Activated gamma-delta T cell treated with Interleukin-2 at 50 U/mL for 16 hours (primary cell): ENCODE measurements at regions not wholly inside any gene's neighbourhood (a gene's known extent, or its start where the extent isn't known, plus 50 kb on each side); places are given as distances from the start of the nearest gene placed in this dataset.

Experiments used
- DNase-seq: peaks from one replicate; pipeline ENCODE4 v3.0.0-alpha.2; 2020

- DNase-seq, result no peak
These were observed 121.3 kb upstream of the NUDT4 start for GRCh38 chr12:93256256-93256969.

DNA sequence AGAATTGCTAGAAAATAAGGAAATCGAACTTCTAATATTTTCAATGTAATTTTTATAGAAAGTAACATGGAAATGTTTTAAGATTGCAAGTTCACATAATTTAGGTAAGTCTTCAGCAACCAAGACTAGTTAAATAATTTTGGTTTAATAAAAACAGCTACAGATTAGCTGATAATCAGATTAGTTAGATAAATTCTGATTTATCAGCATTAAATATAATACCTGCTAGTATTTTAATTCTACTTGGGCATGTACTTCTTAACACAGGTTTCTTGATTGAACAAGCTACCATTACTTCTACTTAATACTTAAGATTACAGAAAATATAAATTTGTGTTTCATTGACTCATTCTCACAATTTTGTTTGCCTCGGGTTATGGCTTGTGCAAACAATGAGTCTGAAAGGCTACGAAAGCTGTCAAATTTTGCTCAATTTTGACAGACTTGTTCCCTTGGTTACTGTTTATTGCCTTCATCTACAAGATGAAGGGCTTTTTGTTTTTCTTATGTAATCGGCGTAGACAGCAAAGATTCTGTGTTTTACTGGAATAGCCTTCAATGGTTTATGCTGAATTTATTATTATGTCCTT, 116.1 kb upstream of the NUDT4 start:
- no peak for DNase-seq

- no peak for DNase-seq
These were observed 104.7 kb upstream of the NUDT4 start for GRCh38 chr12:93272997-93273396.

DNA sequence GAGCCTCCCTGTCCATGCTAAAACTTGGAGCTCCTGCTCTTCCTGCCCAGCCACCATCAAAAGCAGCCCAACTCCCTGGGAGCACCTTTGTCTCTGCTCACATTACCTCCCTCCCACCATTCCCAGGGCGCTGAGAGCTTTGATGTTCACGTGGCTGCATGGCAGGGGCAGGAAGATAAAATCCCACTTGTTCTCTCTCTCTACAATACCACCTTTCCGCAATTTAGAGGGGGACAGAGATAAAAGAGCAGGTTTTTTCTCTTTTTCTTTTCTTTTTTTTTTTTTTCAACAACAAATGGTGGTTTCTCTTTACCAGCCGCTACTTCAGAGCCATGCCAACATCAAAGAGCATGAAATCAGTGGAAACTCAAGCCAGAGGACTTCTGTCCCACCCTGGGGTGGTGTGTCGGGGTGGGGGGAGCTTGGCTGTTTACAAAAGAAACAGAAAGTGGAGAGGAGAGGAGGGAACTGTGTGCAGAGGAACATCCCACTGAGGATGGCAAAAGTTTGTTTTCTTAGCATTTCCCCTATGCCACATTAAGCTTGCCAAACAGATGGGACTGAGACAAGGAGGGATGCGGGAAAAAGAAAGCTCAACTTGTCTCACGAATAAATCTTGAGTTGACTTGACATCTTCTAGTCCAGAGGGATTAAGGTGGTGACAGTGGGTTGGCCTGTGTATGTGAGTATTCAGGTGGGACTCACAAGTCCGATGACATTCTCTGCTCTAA, 103.7 kb upstream of the NUDT4 start:
- DNase-seq, result no peak

DNA sequence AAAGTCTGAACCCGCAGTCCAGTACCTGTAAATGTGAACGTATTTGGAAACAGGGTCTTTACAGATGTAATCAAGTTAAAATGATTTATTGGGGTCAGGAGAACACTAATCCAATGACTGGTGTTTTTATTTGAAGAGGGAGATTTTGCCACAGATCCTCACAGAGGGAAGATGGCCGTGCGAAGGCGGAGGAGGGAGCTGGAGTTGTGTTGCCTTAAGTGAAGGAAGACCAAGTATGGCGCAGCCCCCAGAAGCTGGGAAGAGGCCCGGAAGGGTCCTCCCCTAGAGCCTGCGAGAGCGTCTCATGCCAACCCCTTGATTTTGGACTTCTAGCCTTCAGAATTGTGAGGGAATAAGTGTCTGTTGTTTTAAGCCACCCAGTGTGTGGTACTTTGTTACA, 102.8 kb upstream of the NUDT4 start:
- no peak for DNase-seq

DNA sequence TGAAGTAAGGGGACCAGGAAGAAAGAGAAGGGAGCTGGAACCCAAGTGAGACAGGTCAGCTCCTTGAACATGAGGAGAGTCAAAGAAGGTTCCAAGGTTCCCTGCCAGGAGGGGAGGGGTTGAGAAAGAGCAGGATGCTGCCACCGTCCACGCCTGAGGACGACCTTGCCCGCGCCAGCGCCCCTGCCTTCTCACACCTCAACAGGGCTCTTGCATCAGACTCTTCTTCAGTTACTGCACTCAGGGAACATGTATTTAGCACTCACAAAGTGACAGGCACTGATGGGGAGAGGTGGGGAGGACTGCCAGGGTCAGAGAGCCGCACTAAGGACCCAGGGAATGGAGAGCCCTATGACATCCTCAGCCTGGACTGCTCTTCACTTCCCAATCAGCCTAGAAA, 102.1 kb upstream of the NUDT4 start:
- no peak for DNase-seq

GRCh38 chr12:93279565-93280412, 97.9 kb upstream of the NUDT4 start:
- DNase-seq, result no peak

GRCh38 chr12:93287149-93287548, 90.6 kb upstream of the NUDT4 start:
- DNase-seq, result no peak

- no peak for DNase-seq
These were observed 89.1 kb upstream of the NUDT4 start for GRCh38 chr12:93288626-93289025.

GRCh38 chr12:93290391-93290790, 87.3 kb upstream of the NUDT4 start:
- no peak for DNase-seq

DNA sequence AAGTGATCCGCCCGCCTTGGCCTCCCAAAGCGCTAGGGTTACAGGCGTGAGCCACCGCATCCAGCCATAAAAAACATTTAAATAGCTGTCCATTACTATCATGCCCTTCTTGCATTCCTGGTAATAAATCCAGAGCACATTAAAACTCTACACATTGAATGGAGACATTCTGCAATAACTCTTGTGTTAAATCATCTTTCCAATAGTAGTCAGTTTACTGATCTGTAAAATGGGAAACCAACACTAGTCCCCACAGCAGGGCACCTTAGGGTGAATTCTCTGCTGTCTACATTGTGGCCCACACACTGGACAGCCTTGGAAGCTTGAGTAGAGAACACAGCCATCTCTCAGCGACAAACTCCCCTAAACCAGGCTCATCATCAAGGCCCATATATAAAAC, 85.5 kb upstream of the NUDT4 start:
- no peak for DNase-seq

DNA sequence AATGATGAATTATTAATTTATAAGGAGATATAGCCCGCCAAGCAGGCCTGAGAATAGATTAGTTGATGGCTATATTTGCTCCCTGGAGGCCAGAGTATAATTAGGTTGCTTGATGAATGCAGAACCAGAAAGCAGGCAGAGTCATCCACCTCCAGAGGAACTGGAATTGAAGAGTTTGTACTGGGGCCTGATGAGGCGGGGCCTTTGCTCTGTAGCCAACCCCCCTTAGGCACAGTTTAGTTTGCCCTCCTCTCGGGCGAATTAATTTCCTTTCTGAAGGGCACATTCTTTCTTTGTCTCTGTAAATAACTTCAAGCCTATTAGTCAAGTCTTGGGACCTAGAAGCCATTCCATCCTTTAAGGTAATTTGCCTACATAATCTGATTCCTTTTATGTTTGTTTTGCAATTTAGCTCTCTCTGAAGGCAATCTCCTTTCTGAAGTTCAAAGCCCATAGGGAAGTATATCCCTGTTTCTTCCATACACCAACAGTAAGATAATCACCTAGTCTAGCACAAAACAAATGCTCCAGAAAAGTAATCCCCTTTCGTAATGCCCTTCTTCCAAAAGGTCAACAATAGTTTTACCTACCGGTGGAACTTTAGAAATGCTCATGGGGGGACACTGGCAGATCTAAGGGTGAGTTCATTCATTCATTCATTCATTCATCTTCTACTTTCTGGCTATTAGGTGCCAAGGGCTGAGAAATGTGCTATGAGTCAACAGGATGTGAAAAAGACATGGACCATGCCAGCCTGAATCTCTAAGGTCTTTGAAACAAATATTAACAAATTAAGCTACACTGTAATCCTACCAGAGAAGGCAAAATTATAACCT, 84.8 kb upstream of the NUDT4 start:
- no peak for DNase-seq

DNA sequence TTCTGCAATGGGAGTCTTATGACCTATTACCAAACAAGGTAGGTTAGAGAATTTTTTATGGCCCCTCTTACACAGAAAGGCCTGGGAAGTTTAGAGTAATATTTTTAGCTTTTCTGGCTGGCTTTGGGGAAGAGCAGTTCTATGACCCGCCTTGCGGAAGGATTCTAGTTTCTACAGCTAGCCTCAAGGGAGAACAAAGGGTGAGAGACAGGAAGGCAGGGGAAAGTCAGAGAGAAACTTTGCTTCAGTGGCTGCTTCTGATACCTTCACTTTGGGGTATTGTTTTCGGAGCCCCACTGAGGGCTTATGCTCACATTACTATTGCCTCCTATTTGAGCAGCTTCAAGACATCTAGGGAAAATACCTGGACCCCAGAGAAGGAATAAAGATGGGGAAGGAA, 80.7 kb upstream of the NUDT4 start:
- DNase-seq, result no peak

- DNase-seq, result no peak
These were observed 80.2 kb upstream of the NUDT4 start for GRCh38 chr12:93297536-93297935.

- DNase-seq, result no peak
These were observed 78.4 kb upstream of the NUDT4 start for GRCh38 chr12:93299262-93299846.

GRCh38 chr12:93300611-93301021, 77.1 kb upstream of the NUDT4 start:
- DNase-seq, result no peak

DNA sequence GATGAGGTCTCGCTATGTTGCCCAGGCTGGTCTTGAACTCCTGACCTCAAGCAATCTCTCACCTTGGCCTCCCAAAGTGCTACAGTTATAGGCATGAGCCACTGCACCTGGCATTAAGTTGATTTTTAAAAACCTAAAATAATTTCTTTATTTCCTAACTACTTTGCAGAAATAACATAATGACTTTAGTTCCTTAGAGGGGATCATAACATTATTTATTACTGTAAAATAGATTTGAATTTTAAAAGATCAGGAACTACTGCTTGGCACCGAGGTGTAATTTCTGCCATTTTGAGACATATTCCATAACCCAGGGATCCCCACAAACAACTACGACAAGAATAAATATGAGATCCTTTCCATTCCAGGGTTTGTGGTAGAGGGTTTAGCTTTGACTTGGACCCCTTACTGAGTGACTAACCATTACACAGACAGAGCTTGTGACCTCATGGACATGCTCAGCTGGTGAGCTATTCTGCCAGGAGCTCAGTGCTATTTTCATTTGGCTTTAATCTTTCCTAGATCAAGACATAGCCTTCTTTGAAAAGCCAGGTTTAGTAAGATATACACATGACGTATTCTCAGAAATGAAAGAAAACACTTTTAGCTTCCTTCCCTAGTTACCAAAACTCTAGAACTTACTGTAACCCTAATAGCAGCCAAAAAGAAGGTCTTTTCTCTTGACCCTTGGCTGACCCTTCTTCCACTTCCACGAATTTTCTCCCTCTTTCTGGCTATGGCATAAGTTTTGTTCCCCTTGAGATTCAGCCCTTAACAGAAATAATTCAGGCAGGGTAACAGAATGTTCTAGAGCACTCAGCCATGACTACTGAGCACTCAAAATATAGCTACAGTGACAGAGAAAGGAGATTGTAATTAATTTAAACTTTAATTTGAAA, 75.1 kb upstream of the NUDT4 start:
- DNase-seq, result no peak

- no peak for DNase-seq
These were observed 71.1 kb upstream of the NUDT4 start for GRCh38 chr12:93306636-93307035.

DNA sequence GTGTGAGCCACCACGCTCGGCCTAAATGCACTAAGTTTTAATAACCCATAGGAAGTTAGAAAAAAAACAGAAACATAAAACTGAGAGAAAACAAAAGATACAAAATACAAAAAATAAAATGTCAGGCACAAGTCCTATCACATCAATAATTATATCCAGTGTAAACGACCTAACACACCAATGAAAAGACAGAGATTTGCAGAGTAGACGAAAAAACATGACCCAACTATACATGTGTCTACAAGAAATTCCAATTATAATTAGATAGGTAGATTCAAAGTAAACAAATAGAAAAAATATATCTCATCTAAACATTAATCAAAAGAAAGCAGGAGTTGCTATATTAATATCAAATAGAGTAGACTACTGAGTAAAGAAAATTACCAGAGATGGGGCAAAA, 69.4 kb upstream of the NUDT4 start:
- no peak for DNase-seq

- no peak for DNase-seq
These were observed 65.9 kb upstream of the NUDT4 start for GRCh38 chr12:93311827-93312226.

GRCh38 chr12:93314177-93314497, 63.6 kb upstream of the NUDT4 start:
- no peak for DNase-seq
